ENCODE measurements at regions not wholly inside any gene's neighbourhood (a gene's known extent, or its start where the extent isn't known, plus 50 kb on each side); places are given as distances from the start of the nearest gene placed in this dataset.

DNA sequence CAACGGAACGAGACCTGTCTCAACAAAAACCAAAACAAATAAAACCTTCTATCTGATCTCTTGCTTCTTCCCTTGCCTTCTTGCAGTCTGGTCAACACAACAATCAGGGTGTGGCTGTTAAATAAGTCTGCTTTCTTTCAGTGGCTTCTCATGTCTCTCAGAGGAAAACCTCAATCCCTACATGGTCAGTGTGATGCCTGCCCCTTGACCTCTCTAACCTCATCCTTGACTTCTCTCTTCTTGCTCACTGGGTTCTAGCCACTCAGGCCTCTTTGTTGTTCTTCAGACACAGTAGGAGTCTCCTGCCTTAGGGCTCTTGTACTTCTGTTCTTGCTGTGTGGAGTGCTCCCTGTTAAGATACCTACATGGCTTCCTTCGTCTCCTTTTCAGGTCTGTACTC lies 220.4 kb downstream of the SDHAF3 start:
- H3K27ac Mint-ChIP-seq = no peak overlapping the region
- intact Hi-C loops (cut with micrococcal nuclease) = no loop called here
- no peaks in the 10 kb centered on the region for H3K36me3 Mint-ChIP-seq (ENCODE audit: low read depth)
- H3K27me3 Mint-ChIP-seq = no peaks in the 10 kb centered on the region
- no peak for DNase-seq
- CTCF ChIA-PET = no interaction called here
- H3K4me1 Mint-ChIP-seq = no peaks in the 10 kb centered on the region
- TF ChIP-seq, protein P1, sequence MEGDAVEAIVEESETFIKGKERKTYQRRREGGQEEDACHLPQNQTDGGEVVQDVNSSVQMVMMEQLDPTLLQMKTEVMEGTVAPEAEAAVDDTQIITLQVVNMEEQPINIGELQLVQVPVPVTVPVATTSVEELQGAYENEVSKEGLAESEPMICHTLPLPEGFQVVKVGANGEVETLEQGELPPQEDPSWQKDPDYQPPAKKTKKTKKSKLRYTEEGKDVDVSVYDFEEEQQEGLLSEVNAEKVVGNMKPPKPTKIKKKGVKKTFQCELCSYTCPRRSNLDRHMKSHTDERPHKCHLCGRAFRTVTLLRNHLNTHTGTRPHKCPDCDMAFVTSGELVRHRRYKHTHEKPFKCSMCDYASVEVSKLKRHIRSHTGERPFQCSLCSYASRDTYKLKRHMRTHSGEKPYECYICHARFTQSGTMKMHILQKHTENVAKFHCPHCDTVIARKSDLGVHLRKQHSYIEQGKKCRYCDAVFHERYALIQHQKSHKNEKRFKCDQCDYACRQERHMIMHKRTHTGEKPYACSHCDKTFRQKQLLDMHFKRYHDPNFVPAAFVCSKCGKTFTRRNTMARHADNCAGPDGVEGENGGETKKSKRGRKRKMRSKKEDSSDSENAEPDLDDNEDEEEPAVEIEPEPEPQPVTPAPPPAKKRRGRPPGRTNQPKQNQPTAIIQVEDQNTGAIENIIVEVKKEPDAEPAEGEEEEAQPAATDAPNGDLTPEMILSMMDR (IDR thresholded peaks at IDR 0.05) = no peak
- ATAC-seq (ENCODE audit: low read depth) = no peak
- H3K9me3 Mint-ChIP-seq = peaks cover 7% of the 10 kb centered on the region
- POLR2A ChIA-PET = no interaction called here
- H3K4me3 Mint-ChIP-seq = no peak overlapping the region

DNA sequence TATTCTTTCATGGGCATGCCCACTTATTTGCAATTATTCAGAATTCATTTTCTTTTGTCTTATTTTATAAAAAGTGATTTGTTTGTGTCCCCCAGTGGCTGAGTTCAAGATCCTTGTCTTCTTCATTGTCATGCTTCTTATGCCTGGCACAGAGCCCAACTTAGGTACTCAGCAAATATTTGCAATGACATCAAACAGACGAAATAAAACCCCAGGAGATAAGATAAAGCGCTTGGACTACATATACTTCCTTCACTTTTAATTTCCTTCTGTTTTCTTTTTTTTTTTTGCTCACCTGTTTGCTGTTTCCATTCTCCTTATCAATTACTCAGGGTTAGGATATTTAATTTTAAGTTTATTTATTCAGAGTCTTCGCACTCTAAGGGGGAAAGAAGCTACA lies 225.0 kb downstream of the SDHAF3 start:
- TF ChIP-seq, protein P1 (IDR thresholded peaks at IDR 0.05) = no peak
- CTCF ChIA-PET = no interaction called here
- Mint-ChIP-seq H3K4me1 (no peaks in the 10 kb centered on the region), H3K4me3 (no peak overlapping the region), H3K27me3 (no peaks in the 10 kb centered on the region), H3K9me3 (peaks cover 5% of the 10 kb centered on the region), H3K36me3 (ENCODE audit: low read depth) (no peaks in the 10 kb centered on the region), H3K27ac (no peak overlapping the region)
- intact Hi-C loops (cut with micrococcal nuclease) = no loop called here
- DNase-seq = no peak
- ATAC-seq (ENCODE audit: low read depth) = no peak
- POLR2A ChIA-PET = no interaction called here

DNA sequence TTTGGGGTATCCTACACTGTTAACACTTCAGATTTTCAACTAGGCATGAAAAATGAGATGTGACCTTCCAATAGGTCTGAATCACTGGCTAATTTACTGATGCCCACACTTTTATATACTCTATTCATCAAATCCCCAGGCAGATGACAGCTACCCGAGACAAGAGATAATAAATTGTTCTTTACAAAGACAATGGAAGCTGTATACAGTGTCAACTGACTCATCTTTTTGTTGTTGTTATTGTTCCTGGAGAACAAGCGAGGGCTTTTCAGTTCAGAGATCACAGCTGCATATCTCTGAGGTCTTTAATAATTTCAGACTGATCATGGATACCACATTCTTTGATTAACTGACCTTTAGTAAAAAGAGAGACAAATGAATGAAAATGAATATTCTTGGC lies 228.9 kb downstream of the SDHAF3 start:
- ChIA-PET POLR2A (no interaction called here), CTCF (no interaction called here)
- H3K36me3 Mint-ChIP-seq (ENCODE audit: low read depth) = no peaks in the 10 kb centered on the region
- DNase-seq (no peak), ATAC-seq (ENCODE audit: low read depth) (no peak)
- H3K27me3 Mint-ChIP-seq = no peaks in the 10 kb centered on the region
- intact Hi-C loops (cut with micrococcal nuclease) = no loop called here
- H3K4me1 Mint-ChIP-seq = no peaks in the 10 kb centered on the region
- H3K4me3 Mint-ChIP-seq = no peak overlapping the region
- TF ChIP-seq, protein P1 (IDR thresholded peaks at IDR 0.05) = no peak
- H3K27ac Mint-ChIP-seq = no peak overlapping the region
- peaks cover 8% of the 10 kb centered on the region for H3K9me3 Mint-ChIP-seq

DNA sequence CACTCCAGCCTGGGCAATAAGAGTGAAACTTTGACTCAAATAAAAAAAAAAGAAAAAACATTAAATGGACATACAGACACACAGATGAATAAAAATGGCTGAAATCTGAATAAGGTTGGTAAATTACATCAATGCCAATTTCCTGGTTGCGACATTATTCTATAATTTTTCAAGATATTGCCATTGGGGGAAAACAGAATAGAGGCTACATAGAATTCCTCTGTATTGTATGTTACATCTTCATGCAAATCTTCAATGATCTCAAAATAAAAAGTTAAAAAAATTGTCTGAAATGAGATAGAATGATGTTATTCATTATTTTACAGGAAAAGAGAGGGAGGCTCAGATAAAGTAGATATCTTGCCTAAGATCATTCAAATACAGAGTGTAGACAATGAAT lies 234.0 kb downstream of the SDHAF3 start:
- no peaks in the 10 kb centered on the region for H3K4me1 Mint-ChIP-seq
- H3K27ac Mint-ChIP-seq = no peak overlapping the region
- H3K4me3 Mint-ChIP-seq = no peak overlapping the region
- ChIA-PET CTCF (no interaction called here), POLR2A (no interaction called here)
- TF ChIP-seq, protein P1 (IDR thresholded peaks at IDR 0.05) = no peak
- no peaks in the 10 kb centered on the region for H3K36me3 Mint-ChIP-seq (ENCODE audit: low read depth)
- intact Hi-C loops (cut with micrococcal nuclease) = no loop called here
- DNase-seq = no peak
- peaks cover 18% of the 10 kb centered on the region for H3K9me3 Mint-ChIP-seq
- no peaks in the 10 kb centered on the region for H3K27me3 Mint-ChIP-seq
- no peak for ATAC-seq (ENCODE audit: low read depth)

DNA sequence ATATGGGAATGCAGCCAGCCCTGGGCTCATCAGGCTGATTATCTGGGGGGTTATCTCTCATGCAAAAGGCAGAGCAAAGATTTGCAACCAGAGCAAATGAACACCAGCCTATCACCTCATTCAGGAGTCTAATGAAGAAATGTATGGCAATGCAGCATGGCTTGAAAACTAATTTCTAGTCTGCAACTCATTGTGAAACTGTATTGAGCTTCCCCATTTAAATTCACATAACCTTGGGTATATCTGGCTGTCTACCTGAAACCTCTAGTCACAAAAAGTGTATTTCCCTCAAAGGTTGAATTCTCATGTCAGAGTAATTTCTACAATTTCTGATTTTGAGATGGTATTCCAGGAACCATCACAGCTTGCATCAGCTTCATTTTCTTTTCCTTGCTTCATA lies 240.0 kb downstream of the SDHAF3 start:
- ATAC-seq (ENCODE audit: low read depth) = no peak
- Mint-ChIP-seq H3K27ac (no peak overlapping the region), H3K9me3 (peaks cover 8% of the 10 kb centered on the region), H3K27me3 (no peaks in the 10 kb centered on the region), H3K36me3 (ENCODE audit: low read depth) (no peaks in the 10 kb centered on the region), H3K4me3 (no peak overlapping the region), H3K4me1 (no peaks in the 10 kb centered on the region)
- intact Hi-C loops (cut with micrococcal nuclease) = no loop called here
- CTCF ChIA-PET = no interaction called here
- POLR2A ChIA-PET = no interaction called here
- DNase-seq = no peak
- TF ChIP-seq, protein P1 (IDR thresholded peaks at IDR 0.05) = no peak

Data from activated B cell treated with CpG ODN at 0.5 μM for 24 hours (primary cell).